AG09309 (cell line): ENCODE measurements at regions not wholly inside any gene's neighbourhood (a gene's known extent, or its start where the extent isn't known, plus 50 kb on each side); places are given as distances from the start of the nearest gene placed in this dataset.

Experiments used
- DNase-seq: peaks from one replicate; pipeline ENCODE4 v3.0.0-alpha.2; 2010; ENCODE audit warnings: low read depth
- H3K4me3 ChIP-seq: 2 replicates; pipeline ENCODE4 v1.5.1; 2011; ENCODE audit warnings: mild to moderate bottlenecking, low read depth, low read length, moderate library complexity; ENCODE audit not compliant: control insufficient read depth
- CTCF ChIP-seq: IDR thresholded peaks from 2 replicates; pipeline ENCODE4 v1.5.1; 2011; ENCODE audit warnings: mild to moderate bottlenecking, low read depth, low read length, inconsistent platforms; ENCODE audit not compliant: insufficient read depth, control insufficient read depth; ENCODE audit errors: missing control alignments

- TF ChIP-seq CTCF = no peak
- no peak overlapping the region for H3K4me3 ChIP-seq
- DNase-seq = no peak
Measured at GRCh38 chr16:6926762-6927161, 405.9 kb upstream of the RBFOX1 start.

GRCh38 chr16:6926341-6926740, 406.3 kb upstream of the RBFOX1 start:
- no peak for DNase-seq
- no peak overlapping the region for H3K4me3 ChIP-seq
- TF ChIP-seq CTCF = no peak

GRCh38 chr16:6918646-6919045, 414.0 kb upstream of the RBFOX1 start:
- no peak for DNase-seq
- TF ChIP-seq CTCF = no peak
- H3K4me3 ChIP-seq = no peak overlapping the region

GRCh38 chr16:6916946-6917345, 415.7 kb upstream of the RBFOX1 start:
- no peak overlapping the region for H3K4me3 ChIP-seq
- DNase-seq = no peak
- no peak for TF ChIP-seq CTCF

GRCh38 chr16:6913566-6913965, 419.1 kb upstream of the RBFOX1 start:
- no peak overlapping the region for H3K4me3 ChIP-seq
- DNase-seq = no peak
- no peak for TF ChIP-seq CTCF

GRCh38 chr16:6910301-6910700, 422.3 kb upstream of the RBFOX1 start:
- no peak for DNase-seq
- no peak for TF ChIP-seq CTCF
- H3K4me3 ChIP-seq = no peak overlapping the region

GRCh38 chr16:6905601-6906000, 427.0 kb upstream of the RBFOX1 start:
- no peak for DNase-seq
- no peak overlapping the region for H3K4me3 ChIP-seq
- no peak for TF ChIP-seq CTCF
